ENCODE measurements at regions not wholly inside any gene's neighbourhood (a gene's known extent, or its start where the extent isn't known, plus 50 kb on each side); places are given as distances from the start of the nearest gene placed in this dataset.

DNA sequence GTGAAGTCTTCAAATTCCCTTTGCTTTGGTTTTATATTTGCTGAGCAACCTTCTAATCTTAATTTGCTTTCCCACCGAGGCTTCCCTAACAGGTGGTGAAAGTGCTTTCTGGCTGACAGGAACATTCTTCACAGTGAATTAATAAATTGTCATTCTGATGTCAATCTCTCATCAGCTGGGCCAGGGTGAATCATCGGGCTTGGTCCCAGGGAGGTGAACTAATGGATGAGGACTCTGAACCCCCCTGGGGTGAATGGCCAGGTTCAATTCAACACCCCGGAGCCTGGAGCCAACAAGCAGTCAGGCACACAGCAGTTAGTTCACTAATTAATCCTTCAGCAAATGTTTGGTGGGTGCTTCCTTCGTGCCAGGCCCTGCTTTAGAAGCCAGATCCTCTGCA lies 155.4 kb upstream of the PDGFD start:
- TF ChIP-seq MAFG (CRISPR knock-in tag; IDR thresholded peaks at IDR 0.05) (no peak), FOXM1 (CRISPR knock-in tag; IDR thresholded peaks at IDR 0.05) (no peak)
- TF ChIP-seq, protein P1, sequence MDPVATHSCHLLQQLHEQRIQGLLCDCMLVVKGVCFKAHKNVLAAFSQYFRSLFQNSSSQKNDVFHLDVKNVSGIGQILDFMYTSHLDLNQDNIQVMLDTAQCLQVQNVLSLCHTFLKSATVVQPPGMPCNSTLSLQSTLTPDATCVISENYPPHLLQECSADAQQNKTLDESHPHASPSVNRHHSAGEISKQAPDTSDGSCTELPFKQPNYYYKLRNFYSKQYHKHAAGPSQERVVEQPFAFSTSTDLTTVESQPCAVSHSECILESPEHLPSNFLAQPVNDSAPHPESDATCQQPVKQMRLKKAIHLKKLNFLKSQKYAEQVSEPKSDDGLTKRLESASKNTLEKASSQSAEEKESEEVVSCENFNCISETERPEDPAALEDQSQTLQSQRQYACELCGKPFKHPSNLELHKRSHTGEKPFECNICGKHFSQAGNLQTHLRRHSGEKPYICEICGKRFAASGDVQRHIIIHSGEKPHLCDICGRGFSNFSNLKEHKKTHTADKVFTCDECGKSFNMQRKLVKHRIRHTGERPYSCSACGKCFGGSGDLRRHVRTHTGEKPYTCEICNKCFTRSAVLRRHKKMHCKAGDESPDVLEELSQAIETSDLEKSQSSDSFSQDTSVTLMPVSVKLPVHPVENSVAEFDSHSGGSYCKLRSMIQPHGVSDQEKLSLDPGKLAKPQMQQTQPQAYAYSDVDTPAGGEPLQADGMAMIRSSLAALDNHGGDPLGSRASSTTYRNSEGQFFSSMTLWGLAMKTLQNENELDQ (CRISPR knock-in tag; IDR thresholded peaks at IDR 0.05; ENCODE audit: borderline replicate concordance), result no peak
- TF ChIP-seq, protein P2, sequence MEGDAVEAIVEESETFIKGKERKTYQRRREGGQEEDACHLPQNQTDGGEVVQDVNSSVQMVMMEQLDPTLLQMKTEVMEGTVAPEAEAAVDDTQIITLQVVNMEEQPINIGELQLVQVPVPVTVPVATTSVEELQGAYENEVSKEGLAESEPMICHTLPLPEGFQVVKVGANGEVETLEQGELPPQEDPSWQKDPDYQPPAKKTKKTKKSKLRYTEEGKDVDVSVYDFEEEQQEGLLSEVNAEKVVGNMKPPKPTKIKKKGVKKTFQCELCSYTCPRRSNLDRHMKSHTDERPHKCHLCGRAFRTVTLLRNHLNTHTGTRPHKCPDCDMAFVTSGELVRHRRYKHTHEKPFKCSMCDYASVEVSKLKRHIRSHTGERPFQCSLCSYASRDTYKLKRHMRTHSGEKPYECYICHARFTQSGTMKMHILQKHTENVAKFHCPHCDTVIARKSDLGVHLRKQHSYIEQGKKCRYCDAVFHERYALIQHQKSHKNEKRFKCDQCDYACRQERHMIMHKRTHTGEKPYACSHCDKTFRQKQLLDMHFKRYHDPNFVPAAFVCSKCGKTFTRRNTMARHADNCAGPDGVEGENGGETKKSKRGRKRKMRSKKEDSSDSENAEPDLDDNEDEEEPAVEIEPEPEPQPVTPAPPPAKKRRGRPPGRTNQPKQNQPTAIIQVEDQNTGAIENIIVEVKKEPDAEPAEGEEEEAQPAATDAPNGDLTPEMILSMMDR (CRISPR knock-in tag; IDR thresholded peaks at IDR 0.05), result no peak
- TF ChIP-seq, protein P3, sequence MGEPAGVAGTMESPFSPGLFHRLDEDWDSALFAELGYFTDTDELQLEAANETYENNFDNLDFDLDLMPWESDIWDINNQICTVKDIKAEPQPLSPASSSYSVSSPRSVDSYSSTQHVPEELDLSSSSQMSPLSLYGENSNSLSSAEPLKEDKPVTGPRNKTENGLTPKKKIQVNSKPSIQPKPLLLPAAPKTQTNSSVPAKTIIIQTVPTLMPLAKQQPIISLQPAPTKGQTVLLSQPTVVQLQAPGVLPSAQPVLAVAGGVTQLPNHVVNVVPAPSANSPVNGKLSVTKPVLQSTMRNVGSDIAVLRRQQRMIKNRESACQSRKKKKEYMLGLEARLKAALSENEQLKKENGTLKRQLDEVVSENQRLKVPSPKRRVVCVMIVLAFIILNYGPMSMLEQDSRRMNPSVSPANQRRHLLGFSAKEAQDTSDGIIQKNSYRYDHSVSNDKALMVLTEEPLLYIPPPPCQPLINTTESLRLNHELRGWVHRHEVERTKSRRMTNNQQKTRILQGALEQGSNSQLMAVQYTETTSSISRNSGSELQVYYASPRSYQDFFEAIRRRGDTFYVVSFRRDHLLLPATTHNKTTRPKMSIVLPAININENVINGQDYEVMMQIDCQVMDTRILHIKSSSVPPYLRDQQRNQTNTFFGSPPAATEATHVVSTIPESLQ (CRISPR knock-in tag; conservative IDR thresholded peaks at IDR 0.05), result no peak
